ENCODE measurements at regions not wholly inside any gene's neighbourhood (a gene's known extent, or its start where the extent isn't known, plus 50 kb on each side); places are given as distances from the start of the nearest gene placed in this dataset.
"Not testable (repeated sequence)": the region's sequence is repeated elsewhere in the genome, so short reads cannot be mapped to it uniquely, and the experiment has no call there.

DNA sequence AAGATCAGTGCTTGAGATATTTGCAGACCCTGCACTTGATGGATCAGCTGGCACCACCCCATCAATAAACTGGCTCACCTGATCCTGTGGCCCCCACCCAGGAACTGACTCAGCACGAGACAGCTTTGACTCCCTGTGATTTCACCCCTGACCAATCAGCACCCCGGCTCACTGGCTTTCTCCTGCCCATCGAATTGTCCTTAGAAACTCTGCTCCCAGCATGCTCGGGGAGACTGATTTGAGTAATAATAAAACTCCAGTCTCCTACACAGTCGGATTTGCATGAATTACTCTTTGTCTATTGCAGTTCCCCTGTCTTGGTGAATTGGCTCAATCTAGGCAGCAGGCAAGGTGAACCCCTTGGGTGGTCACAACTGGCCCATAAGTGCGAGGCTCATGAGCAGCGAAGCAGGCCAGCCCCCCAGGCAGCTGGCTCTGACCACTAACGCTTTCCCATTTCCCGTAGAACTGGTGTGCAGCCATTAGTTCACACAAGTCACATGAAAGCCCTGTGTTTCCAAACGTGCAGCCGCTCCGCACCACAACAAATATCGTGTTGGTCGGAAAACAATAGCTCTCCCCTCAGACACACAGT lies 79.6 kb downstream of the RSPH3 start:
- no peak for DNase-seq (ENCODE audit: low read depth)

DNA sequence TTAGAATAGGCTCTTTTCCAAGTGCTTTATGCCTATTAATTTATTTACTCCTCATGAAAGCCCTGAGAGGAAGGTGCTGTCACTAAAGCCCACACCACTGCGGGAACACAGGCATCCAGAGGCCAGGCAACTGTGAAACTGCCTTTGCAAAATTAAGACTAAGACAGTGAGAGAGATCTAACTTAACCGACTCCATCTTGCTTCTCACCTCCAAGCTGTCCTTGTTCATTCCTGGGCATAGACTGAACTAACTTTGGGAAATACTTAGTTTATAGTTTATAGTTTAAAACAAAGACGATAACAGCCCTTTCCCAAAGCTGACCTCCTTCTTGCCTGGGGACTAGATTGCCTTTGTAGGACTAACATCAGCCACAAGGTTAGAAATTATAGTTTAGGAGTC lies 80.1 kb downstream of the RSPH3 start:
- no peak for DNase-seq (ENCODE audit: low read depth)

DNA sequence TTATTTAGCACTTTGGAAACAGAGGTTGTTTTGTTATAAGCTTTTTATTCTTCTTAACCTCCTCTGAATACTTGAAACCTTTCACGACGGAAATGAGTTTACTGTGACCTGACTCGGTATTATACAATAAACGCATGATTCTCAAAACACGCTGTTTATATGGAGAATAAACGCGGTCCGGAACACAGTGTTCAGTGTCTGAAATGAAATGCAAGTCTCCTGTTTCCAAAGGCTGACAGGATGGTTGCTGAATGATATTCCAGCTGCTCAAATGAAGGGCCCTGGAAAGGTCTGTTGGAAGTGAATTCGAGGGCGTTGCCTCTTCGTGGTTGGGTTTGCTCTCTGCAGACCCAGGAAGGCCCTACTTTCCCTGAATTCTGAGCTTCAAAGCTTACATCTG lies 83.4 kb downstream of the RSPH3 start:
- no peak for DNase-seq (ENCODE audit: low read depth)

DNA sequence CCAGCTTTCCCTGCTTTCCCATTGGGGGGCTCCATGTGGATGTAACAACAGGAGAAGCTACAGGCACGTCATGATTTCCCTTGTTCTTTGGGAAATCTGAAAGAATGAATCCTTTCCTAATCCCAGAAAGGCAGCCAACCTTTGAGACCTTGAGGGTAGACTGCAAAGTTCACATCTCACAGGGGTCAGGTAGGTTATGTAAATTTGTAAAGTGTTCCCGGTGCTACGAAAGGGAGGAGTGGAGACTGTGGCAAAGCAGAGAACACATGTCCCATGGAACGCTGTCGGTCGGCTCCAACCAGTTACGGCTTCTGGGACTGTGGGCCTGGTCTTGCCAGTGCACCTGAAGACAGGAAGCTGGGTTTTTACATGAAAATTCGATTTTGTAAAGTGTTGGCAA lies 85.1 kb downstream of the RSPH3 start:
- no peak for DNase-seq (ENCODE audit: low read depth)

DNA sequence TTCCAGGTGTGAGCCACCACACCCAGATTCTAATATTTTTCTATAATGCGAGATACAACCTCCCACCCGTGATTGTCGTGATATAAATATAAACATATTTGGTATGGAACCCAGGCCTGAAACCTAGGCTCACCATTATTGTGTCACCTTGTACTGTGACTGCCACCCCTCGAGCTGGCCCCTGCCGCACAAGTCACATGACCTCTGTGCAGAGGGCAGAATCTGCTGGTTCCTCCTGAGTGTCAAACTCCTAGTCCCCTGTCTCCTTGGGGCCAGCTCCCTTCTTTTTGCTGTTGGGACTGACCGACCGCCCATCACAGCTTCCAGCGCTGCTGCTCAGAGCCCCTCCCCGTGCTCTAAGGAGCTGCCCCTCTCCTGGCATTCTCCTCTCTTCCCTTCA lies 86.4 kb downstream of the RSPH3 start:
- no peak for DNase-seq (ENCODE audit: low read depth)

DNA sequence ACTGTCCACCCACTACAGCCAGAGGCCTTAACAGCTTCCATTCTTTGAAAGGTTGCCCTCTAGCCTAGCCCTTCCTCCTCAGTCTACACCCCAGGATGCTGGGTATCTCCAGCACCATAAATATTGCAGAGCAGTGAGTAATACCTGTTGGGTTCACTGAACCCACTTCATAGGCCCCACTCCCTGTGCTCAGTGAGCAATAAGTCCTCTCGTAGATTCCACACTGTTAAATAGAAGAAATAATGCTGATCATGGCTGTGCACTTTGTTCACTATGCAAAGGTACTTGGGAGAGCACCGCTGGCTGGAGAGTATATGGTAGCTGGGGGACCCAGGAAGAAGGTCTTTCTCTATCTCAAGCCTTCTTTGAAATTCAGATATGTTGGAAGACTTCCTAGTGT lies 87.3 kb downstream of the RSPH3 start:
- DNase-seq (ENCODE audit: low read depth): no peak

DNA sequence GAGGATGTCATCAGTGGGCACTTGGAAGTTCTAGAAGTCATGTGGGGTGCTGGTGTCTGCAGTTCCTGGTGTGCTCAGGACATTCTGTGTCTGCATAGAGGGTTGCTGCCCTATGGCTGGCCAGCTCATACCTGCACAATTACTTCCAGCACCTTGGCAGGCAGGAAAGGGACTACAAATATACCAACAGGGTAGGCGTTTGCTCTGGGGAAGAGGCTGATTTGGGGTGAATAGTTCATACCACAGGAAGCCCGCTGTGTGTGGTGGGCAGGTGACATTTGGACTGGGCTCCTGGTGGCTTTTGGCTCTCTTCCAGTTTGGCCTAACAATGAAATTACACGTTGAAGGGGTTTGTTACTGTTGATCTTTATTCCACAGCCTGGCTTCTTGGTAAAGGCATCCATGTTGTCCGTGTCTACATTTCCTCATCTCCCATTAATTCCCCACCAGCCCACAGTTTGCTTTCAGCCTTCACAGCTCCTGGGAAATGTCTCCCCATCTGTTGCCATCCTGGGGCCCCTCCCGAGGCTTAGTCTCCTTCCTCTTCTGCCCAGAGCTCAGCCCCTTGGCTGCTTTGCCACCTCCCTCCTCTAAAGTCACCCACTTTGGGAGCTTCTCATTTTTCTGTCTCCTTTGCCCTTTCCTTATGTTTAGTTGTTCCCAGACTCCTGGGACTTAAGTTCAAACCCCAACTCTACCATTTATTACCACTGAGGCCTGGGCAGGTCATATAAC lies 88.1 kb downstream of the RSPH3 start:
- no peak for DNase-seq (ENCODE audit: low read depth)

DNA sequence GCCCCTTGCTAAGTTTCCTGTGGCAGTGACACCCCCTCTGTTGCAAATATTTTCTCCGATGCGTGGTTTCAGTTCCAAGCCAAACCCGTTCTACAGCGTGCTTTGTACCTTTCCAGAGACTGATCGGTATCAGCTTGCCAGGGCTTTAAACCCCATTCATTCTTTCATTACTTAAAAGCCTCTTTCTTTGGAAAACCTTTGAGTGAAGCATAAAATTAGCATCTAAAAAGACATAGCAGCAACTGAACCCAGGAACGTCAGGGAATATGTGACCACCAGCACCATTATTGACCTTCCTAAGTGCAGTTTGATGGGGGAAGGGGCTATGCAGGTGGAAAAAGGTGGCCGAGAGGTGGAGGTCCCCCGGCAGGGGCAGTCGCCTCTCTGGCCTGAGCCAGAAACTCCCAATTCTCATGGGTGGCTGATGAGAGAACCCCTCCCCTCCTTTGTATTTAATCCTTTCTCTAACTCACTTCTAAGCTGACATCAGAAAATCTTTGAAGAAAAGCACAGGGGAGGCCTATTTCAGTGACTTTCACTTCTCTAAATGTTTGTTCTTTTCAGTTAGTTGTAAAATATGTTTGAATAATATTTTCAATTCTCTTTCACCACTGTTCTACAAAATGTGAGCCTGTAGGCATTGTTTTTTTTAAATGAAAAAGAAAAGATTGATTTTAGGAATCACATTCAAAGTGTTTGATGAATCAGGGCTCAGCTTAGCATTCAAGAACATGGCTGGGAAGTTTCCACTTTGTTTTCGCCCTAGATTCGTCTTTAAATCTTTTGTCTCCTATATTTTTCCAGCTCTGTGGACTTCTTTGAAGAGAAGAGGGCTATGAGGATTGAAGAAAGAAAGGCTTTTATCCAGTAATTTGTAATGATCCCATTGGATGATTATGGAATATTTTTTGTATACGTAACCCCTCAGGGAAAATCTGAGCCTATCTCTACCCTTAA lies 89.2 kb downstream of the RSPH3 start:
- no peak for DNase-seq (ENCODE audit: low read depth)

DNA sequence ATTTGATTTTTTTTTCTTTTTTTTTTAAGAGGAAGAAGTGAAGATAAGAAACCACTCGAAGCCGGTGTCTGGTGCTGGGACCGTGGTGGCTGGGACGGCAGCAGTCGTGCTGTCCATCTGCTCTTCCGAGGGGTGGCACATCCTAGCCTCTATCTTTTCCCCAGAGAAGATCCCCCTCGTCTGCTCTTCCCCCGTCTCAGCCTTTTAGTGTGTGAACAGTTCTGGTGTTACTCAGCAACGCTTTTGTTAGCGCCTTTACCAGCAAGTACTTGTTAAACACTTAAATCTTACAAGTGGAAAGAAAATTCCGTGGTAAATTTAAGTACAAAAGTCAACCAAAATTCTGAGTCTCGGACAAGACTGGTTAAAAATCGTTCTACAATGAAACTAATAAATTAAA lies 90.1 kb downstream of the RSPH3 start:
- no peak for DNase-seq (ENCODE audit: low read depth)

DNA sequence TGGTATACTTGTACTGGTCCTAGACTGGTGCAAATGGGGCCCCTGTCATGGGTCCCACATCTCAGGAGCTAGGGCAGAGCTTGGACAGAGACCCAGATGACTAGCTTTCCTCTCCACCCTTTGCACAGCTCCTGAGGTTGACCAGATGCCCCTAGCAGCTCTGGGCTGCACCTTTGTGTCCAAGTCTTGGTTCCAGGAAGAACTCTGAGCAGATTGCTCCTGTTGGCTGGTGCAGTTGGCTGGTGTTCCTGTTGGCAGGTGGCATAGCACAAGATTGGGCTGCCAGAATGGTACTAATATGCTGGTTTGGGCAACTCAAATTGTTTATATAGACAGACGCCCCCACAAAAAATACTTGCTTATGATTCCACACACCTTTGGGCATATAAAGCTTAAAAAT lies 89.4 kb upstream of the EZR start:
- no peak for DNase-seq (ENCODE audit: low read depth)

DNA sequence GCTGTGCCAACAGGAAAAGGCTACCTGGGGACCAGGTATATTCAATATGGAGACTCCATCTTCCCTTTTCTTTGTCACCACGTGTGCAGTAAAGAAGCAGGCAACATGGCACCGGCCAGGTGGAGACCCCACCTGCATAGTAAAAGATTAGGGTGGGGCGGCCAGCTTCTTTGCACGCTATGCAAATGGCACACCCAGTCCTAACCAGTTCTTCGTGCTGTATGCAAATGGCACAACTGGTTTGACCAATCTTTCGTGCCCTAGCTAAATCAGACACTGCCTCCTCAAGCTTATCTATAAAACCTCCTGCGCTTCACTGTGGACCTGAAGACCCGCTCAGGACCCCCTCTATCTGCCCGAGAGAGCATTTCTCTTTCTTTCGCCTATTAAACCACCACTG lies 88.8 kb upstream of the EZR start:
- no peak for DNase-seq (ENCODE audit: low read depth)

DNA sequence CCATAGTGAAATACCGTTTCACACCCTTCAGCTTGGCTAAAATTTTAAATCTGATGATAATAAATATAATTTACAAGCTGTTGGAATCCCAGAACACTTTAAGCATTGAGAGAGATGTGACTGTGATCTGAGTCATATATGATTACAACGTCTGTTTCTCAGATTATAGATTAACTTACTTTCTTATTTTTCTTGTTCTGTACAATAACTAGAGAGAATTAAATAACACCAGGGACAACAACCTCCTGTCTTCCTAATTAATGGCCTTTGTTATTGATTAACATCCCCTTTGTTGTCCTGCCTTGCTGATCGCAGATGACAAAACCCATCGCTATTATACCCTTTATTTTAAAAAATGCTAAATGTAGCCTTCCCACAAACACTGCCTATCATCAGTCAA lies 87.8 kb upstream of the EZR start:
- DNase-seq (ENCODE audit: low read depth): no peak

DNA sequence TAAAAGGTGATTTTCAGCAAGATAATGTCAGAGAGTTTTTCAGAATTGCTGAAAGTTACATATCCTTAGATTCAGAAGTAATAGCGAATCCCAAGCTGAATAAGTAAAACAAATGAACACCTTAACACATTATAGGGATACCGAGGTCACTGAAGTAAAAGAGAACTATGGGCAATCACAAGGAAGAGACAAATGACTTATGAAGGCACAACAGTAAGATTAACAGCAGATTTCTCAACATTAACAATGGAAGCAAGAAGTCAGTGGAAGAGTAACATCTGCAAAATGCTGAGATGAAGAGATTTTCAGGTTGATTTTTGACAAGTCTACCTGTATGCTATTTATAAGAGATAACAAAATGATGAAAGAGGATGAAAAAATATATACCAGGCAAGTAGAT lies 86.1 kb upstream of the EZR start:
- no peak for DNase-seq (ENCODE audit: low read depth)

DNA sequence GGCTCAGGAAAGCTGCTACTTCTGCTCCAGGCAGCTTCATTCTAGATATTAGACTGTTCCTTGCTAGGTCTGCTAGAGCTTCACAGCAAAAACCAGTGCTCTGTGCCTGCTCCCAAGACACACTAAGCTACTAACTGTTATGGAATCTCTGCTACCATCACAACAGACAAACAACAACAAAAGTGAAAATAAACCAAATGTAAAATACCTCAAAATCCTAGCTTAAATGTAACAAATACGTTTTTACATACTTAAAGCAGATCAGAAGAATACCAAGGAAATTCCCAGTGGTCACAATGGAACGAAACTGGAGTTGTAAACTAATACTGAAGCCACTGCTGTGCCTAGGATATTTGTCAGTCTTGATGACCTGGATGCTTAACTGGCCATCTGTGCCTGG lies 84.6 kb upstream of the EZR start:
- DNase-seq (ENCODE audit: low read depth): no peak

DNA sequence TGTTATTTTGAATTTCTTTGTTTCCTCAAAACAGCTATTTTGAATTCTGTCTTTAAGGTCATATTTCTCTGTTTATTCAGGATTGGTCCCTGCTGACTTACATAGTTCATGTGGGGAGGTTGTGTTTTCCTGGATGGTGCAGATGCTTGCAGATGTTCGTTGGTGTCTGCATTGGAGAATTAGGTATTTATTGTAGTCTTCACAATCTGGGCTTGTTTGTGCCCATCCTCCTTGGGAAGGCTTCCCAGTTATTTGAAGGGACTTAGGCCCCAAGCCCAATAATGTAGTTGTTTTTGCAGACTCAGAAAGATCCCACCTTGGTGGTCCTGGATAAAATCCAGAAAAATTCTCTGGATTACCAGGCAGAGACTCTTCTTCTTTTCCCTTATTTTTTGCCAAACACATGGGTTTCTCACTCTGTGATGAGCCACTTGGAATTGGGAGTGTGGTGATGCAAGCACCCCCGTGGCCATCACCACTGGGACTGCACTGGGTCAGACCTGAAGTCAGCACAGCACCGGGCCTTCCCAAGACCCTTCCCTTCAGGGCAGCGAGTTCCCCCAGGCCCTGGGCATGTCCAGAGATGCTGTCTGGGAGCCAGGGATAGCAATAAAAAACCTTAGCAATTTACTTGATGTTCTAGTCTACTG lies 81.6 kb upstream of the EZR start:
- no peak for DNase-seq (ENCODE audit: low read depth)

DNA sequence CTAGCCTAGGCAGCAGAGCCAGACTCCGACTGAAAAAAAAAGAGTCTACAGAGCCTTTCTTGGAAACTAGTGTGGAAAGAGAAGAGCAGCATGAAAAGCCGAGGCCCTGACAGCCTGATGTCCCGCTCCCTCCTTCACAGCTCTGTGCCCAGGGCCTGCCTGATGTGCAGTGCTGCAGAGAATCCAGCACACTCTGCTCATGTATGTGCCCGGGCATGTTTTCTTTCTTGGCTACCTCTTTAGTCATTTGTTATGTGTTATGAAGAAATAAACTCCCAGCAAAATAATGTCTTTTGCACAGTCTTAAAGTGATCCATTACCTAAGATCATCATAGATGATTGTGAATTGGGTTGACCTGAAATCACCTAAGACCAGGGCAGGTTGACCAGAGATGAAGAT lies 78.1 kb upstream of the EZR start:
- no peak for DNase-seq (ENCODE audit: low read depth)

DNA sequence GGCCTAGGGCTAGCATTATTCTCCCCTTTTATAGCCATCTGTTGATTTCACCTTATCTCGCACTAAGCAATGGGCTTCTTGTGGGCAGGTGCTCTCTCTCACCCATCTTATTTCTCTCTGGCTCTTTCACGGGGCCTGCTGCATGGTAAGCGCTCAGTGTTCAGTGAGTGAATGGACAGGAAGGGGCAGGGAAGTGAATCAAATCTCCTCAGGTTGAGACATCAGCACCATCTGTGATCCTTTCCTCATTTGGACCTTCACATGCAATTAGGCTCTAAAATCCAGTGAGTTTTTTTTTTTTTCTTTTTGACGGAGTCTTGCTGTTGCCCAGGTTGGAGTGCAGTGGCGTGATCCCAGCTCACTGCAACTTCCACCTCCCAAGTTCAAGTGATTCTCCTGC lies 76.5 kb upstream of the EZR start:
- no peak for DNase-seq (ENCODE audit: low read depth)

DNA sequence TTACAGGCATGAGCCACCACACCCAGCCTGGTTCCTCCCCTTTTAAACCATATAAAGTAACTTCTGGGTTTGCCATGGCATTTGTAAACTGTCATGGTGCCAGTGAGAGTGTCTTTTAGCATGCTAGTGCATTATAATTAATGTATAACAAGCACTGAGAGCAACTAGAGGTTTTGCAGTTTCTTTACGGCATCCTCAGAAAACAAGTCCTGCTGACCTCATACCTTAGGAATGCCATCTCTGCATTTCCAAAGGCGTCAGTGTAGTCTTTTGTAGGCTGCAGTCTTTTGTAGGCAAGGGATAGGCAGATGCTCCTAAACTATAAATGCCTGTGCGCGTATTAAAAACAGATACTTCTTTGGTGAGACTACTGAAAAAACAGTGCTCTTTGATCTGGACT lies 75.0 kb upstream of the EZR start:
- DNase-seq (ENCODE audit: low read depth): no peak

DNA sequence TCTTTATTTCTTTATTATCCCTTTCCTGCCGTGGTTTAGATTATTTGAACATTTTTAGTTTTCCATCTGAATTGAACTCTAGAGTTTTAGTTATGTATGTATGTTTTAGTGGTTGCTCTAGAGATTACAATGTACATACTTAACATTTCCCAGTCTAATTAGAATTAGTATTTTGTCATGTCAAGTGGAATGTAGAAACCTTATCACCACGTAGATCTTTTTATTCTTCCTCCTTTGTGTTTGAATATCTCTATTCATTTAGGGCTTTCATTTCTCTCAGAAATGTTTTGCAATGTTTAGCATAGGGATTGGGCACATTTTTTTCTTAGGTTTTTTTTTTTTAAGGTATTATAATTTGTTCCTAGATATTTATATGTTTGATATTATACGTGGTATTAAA lies 73.1 kb upstream of the EZR start:
- DNase-seq (ENCODE audit: low read depth): no peak

DNA sequence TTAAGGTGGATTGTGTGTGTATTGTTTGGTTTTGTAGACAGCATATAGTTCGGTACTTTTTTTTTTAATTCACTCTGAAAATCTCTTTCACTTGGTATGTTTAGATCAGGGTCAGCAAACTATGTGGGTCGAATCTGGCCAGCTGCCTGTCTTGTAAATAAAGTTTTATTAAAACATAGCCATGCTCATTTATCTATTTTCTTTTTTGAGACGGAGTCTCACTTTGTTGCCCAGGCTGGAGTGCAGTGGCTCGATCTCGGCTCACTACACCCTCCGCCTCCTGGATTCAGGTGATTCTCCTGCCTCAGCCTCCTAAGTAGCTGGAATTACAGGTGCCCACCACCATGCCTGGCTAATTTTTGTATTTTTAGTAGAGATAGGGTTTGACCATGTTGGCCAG lies 72.4 kb upstream of the EZR start:
- DNase-seq (ENCODE audit: low read depth): not testable (repeated sequence)

DNA sequence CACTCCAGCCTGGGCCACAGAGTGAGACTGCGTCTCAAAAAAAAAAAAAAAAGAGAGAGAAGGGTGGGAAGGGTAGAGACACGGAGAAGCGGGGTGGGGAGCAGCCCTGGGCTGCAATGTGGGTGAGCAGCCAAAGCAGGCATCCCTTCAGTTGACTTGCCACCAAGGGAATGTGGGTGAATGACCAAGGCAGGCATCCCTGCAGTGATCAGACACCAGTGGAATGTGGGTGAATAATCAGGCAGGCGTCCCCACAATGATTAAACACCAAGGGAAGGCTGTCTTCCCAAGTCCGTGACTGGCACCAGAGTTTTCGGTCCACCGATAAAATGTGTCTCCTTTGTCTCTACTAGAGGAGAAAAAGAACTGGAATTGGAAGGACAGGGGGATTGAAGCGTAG lies 69.0 kb upstream of the EZR start:
- not testable (repeated sequence) for DNase-seq (ENCODE audit: low read depth)

DNA sequence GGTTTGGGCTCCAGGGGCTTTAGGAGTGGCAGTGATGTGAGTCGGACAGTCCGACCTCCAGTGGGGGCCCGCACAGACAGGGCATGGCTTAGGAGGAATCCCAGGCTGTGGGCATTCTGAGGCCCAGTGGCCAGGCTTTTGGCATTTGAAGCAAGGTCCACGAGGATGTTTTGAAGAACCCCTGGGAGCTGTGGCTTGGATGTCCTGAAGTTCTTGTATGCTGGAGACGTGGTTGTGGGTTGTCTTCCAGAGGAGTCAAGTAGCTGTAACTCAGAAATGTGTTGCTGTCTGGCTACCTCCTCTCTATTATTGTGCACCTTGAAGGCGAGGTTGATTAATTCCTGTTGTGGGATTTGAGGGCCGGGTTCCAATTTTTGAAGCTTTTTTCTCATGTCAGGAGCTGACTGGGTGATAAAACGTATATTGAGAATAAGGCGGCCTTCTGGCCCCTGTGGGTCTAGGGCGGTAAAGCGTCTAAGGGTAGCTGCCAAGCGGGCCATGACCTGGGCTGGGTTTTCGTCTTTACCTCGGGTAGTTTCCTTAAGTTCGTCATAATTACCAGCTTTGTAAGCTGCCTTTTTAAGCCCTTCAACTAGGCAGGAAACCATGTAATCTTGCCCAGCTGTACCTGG lies 67.3 kb upstream of the EZR start:
- DNase-seq (ENCODE audit: low read depth): not testable (repeated sequence)

Data from stimulated activated CD8-positive, alpha-beta memory T cell treated with anti-CD3 and anti-CD28 coated beads, Interleukin-7, amount 100 ng/mL, for 24 hours (primary cell).